MM.1S (cell line): ENCODE measurements at regions not wholly inside any gene's neighbourhood (a gene's known extent, or its start where the extent isn't known, plus 50 kb on each side); places are given as distances from the start of the nearest gene placed in this dataset.

Source experiments
- DNase-seq: peaks from one replicate; pipeline ENCODE4 v3.0.0-alpha.2; 2015
- H2AFZ ChIP-seq: fragments of 300-600 bp; sonication (generic); 2 replicates; pipeline ENCODE4 v1.6.0; 2016; ENCODE audit warnings: antibody characterized with exemption, low read length
- H3F3A ChIP-seq: fragments of 300-600 bp; sonication (generic); 2 replicates; pipeline ENCODE4 v1.6.1; 2016; ENCODE audit warnings: mild to moderate bottlenecking, antibody characterized with exemption, low read length, moderate library complexity, mixed read lengths; ENCODE audit not compliant: insufficient read depth
- H3K27ac ChIP-seq: fragments of 300-600 bp; sonication (generic); 2 replicates; pipeline ENCODE4 v1.5.1; 2016; ENCODE audit warnings: mild to moderate bottlenecking, low read length
- H3K27me3 ChIP-seq: fragments of 300-600 bp; sonication (generic); replicated peaks from 2 replicates; pipeline ENCODE4 v1.6.0; 2016; ENCODE audit warnings: low read length; ENCODE audit not compliant: insufficient read depth
- H3K36me3 ChIP-seq: fragments of 300-600 bp; sonication (generic); replicated peaks from 2 replicates; pipeline ENCODE4 v1.6.1; 2016; ENCODE audit warnings: mild to moderate bottlenecking, low read length, mixed read lengths; ENCODE audit not compliant: insufficient read depth
- H3K4me1 ChIP-seq: fragments of 300-600 bp; sonication (generic); 2 replicates; pipeline ENCODE4 v1.6.1; 2016; ENCODE audit warnings: low read length, mixed read lengths
- H3K4me2 ChIP-seq: fragments of 300-600 bp; sonication (generic); 2 replicates; pipeline ENCODE4 v1.6.0; 2016; ENCODE audit warnings: low read depth, low read length
- H3K4me3 ChIP-seq: fragments of 300-600 bp; sonication (generic); 2 replicates; pipeline ENCODE4 v1.5.1; 2016; ENCODE audit warnings: low read length, mixed read lengths
- H3K79me2 ChIP-seq: fragments of 300-600 bp; sonication (generic); 2 replicates; pipeline ENCODE4 v1.6.1; 2016; ENCODE audit warnings: mixed run types, low read length, mixed read lengths
- H3K9ac ChIP-seq: fragments of 300-600 bp; sonication (generic); 2 replicates; pipeline ENCODE4 v1.6.1; 2016; ENCODE audit warnings: low read length, mixed read lengths
- H3K9me2 ChIP-seq: fragments of 300-600 bp; sonication (generic); replicated peaks from 2 replicates; pipeline ENCODE4 v1.6.1; 2016; ENCODE audit warnings: mild to moderate bottlenecking, low read length, mixed read lengths; ENCODE audit not compliant: insufficient read depth
- H3K9me3 ChIP-seq: fragments of 300-600 bp; sonication (generic); replicated peaks from 2 replicates; pipeline ENCODE4 v1.6.1; 2016; ENCODE audit warnings: mild to moderate bottlenecking, low read length, mixed read lengths; ENCODE audit not compliant: insufficient read depth
- H4K20me1 ChIP-seq: fragments of 300-600 bp; sonication (generic); 2 replicates; pipeline ENCODE4 v1.6.1; 2016; ENCODE audit warnings: mild to moderate bottlenecking, low read length, moderate library complexity, mixed read lengths; ENCODE audit not compliant: insufficient read depth
- CTCF ChIP-seq: fragments of 300-600 bp; sonication (generic); IDR thresholded peaks from 2 replicates; pipeline ENCODE4 v1.5.1; 2016; ENCODE audit warnings: antibody characterized with exemption, low read length, mixed read lengths
- EZH2 ChIP-seq: fragments of 300-600 bp; sonication (generic); optimal IDR thresholded peaks from 2 replicates; pipeline ENCODE3; 2017; ENCODE audit warnings: low read depth, mild to moderate bottlenecking, antibody characterized with exemption, low read length, mixed read lengths
- EZH2phosphoT487 ChIP-seq: fragments of 300-600 bp; sonication (generic); IDR thresholded peaks from 2 replicates; pipeline ENCODE4 v1.6.1; 2018; ENCODE audit warnings: antibody characterized with exemption, low read length

- Histone ChIP-seq H2AFZ (no peak overlapping the region), H3K4me2 (no peak overlapping the region), H3K9me2 (no peaks in the 10 kb centered on the region), H3K79me2 (no peaks in the 10 kb centered on the region), H3K9ac (no peak overlapping the region), H3F3A (no peaks in the 10 kb centered on the region), H3K27ac (no peak overlapping the region), H3K4me1 (no peaks in the 10 kb centered on the region), H4K20me1 (no peaks in the 10 kb centered on the region), H3K9me3 (no peaks in the 10 kb centered on the region), H3K27me3 (no peaks in the 10 kb centered on the region), H3K4me3 (no peak overlapping the region), H3K36me3 (no peaks in the 10 kb centered on the region)
- no peak for DNase-seq
- TF ChIP-seq CTCF (no peak), EZH2 (no peak), EZH2phosphoT487 (no peak)
Observed at GRCh38 chr9:108516391-108516790, 339.4 kb downstream of the ACTL7B start.

GRCh38 chr9:108515856-108516255 lies 339.9 kb downstream of the ACTL7B start:
- DNase-seq, result no peak
- no peak overlapping the region for H3K4me2 ChIP-seq
- H3K4me1 ChIP-seq, result no peaks in the 10 kb centered on the region
- no peak overlapping the region for H2AFZ ChIP-seq
- H3K36me3 ChIP-seq, result no peaks in the 10 kb centered on the region
- no peak overlapping the region for H3K27ac ChIP-seq
- no peaks in the 10 kb centered on the region for H3F3A ChIP-seq
- H3K9me2 ChIP-seq, result no peaks in the 10 kb centered on the region
- no peaks in the 10 kb centered on the region for H4K20me1 ChIP-seq
- H3K79me2 ChIP-seq, result no peaks in the 10 kb centered on the region
- H3K4me3 ChIP-seq, result no peak overlapping the region
- H3K9me3 ChIP-seq, result no peaks in the 10 kb centered on the region
- H3K9ac ChIP-seq, result no peak overlapping the region
- no peaks in the 10 kb centered on the region for H3K27me3 ChIP-seq
- TF ChIP-seq EZH2phosphoT487 (no peak), CTCF (no peak), EZH2 (no peak)

GRCh38 chr9:108512426-108513173 lies 343.2 kb downstream of the ACTL7B start:
- no peaks in the 10 kb centered on the region for H3K27me3 ChIP-seq
- H3K9me2 ChIP-seq, result no peaks in the 10 kb centered on the region
- no peaks in the 10 kb centered on the region for H3K9me3 ChIP-seq
- no peak overlapping the region for H3K4me3 ChIP-seq
- DNase-seq, result no peak
- H4K20me1 ChIP-seq, result no peaks in the 10 kb centered on the region
- no peaks in the 10 kb centered on the region for H3K4me1 ChIP-seq
- no peaks in the 10 kb centered on the region for H3F3A ChIP-seq
- no peak overlapping the region for H2AFZ ChIP-seq
- TF ChIP-seq EZH2 (no peak), CTCF (no peak), EZH2phosphoT487 (no peak)
- no peak overlapping the region for H3K9ac ChIP-seq
- no peak overlapping the region for H3K27ac ChIP-seq
- H3K36me3 ChIP-seq, result no peaks in the 10 kb centered on the region
- no peak overlapping the region for H3K4me2 ChIP-seq
- no peaks in the 10 kb centered on the region for H3K79me2 ChIP-seq
